H1 (cell line): ENCODE measurements at regions not wholly inside any gene's neighbourhood (a gene's known extent, or its start where the extent isn't known, plus 50 kb on each side); places are given as distances from the start of the nearest gene placed in this dataset.

Experiments used
- CTCF ChIA-PET: fragments of 300-600 bp; sonication (Branson Sonifier 250); formaldehyde crosslinking; loops from one replicate; lab custom pipeline; 2021; ENCODE audit not compliant: partially characterized antibody; lab: Charles Lee
- POLR2A ChIA-PET: fragments of 300-600 bp; sonication (Branson Sonifier 250); formaldehyde crosslinking; loops from one replicate; lab custom pipeline; 2021; ENCODE audit warnings: inconsistent platforms; ENCODE audit not compliant: partially characterized antibody; lab: Charles Lee
- DNase-seq, 2 experiments: peaks; one replicate each; pipeline versions ENCODE4 v3.0.0 to v3.0.0-alpha.2; 2010 to 2022; ENCODE audit warnings: low spot score in 2 of 2, low read depth in 1 of 2, mixed read lengths in 1 of 2
- FAIRE-seq: peaks from 2 replicates; lab custom pipeline; 2011; peaks lifted over from hg19 to GRCh38; lab: Jason Lieb, UNC
- H2AFZ ChIP-seq: 2 replicates; pipeline ENCODE4 v1.8.1; 2012; ENCODE audit warnings: low read length, inconsistent platforms
- H2AK5ac ChIP-seq: 2 replicates; pipeline ENCODE4 v1.6.1; 2013; ENCODE audit warnings: low read depth, low read length
- H2BK120ac ChIP-seq: replicated peaks from 2 replicates; pipeline ENCODE3; 2013; ENCODE audit warnings: low read depth, low read length, inconsistent platforms
- H2BK12ac ChIP-seq: 2 replicates; pipeline ENCODE4 v1.6.1; 2013; ENCODE audit warnings: low read depth, low read length
- H2BK15ac ChIP-seq: 2 replicates; pipeline ENCODE4 v1.6.1; 2013; ENCODE audit warnings: low read length
- H2BK20ac ChIP-seq: 2 replicates; pipeline ENCODE4 v1.6.1; 2013; ENCODE audit warnings: low read length
- H2BK5ac ChIP-seq: 2 replicates; pipeline ENCODE4 v1.6.1; 2013; ENCODE audit warnings: low read depth, low read length
- H3K14ac ChIP-seq: 2 replicates; pipeline ENCODE4 v1.6.1; 2013; ENCODE audit warnings: inconsistent platforms; ENCODE audit not compliant: insufficient read length
- H3K18ac ChIP-seq: 2 replicates; pipeline ENCODE4 v1.6.1; 2013; ENCODE audit warnings: low read length; ENCODE audit errors: extremely low read depth
- H3K23ac ChIP-seq: 2 replicates; pipeline ENCODE4 v1.6.1; 2013; ENCODE audit warnings: inconsistent platforms; ENCODE audit not compliant: insufficient read length
- H3K23me2 ChIP-seq: 2 replicates; pipeline ENCODE4 v1.6.1; 2013; ENCODE audit warnings: low read depth, low read length
- H3K27ac ChIP-seq: 2 replicates; pipeline ENCODE4 v1.6.1; 2011; ENCODE audit warnings: low read depth, low read length, inconsistent platforms
- H3K27me3 ChIP-seq, 4 experiments: replicated peaks in 1 of 4; 1 replicate in 1 of 4; 2 replicates in 3 of 4; pipeline versions ENCODE4 v1.6.1 to v1.8.1; 2011 to 2013; ENCODE audit warnings: low read length in 3 of 4, mild to moderate bottlenecking in 3 of 4, inconsistent platforms in 2 of 4, mixed read lengths in 2 of 4, moderate library complexity in 1 of 4; ENCODE audit not compliant: control insufficient read depth in 3 of 4, insufficient read depth in 3 of 4; ENCODE audit errors: extremely low read depth in 1 of 4
- H3K36me3 ChIP-seq, 4 experiments: 2 replicates each; pipeline versions ENCODE4 v1.6.1 to v1.8.1; 2011 to 2013; ENCODE audit warnings: mild to moderate bottlenecking in 4 of 4, low read length in 3 of 4, moderate library complexity in 2 of 4, control low read depth in 1 of 4, inconsistent platforms in 1 of 4; ENCODE audit not compliant: insufficient read depth in 4 of 4, control insufficient read depth in 2 of 4
- H3K4ac ChIP-seq: replicated peaks from 2 replicates; pipeline ENCODE3; 2013; ENCODE audit warnings: low read length, low read depth, mixed read lengths, inconsistent platforms; ENCODE audit not compliant: insufficient read length
- H3K4me1 ChIP-seq, 4 experiments: replicated peaks in 1 of 4; 1 replicate in 1 of 4; 2 replicates in 3 of 4; pipeline versions ENCODE4 v1.6.1 to v1.8.1; 2011 to 2013; ENCODE audit warnings: low read length in 3 of 4, inconsistent platforms in 2 of 4, mixed read lengths in 1 of 4; ENCODE audit not compliant: insufficient read depth in 4 of 4, control insufficient read depth in 3 of 4
- H3K4me2 ChIP-seq, 2 experiments: 2 replicates each; pipeline versions ENCODE4 v1.6.1 to v1.8.1; 2011 to 2013; ENCODE audit warnings: low read depth in 2 of 2, low read length in 2 of 2, control low read depth in 1 of 2, inconsistent platforms in 1 of 2, mild to moderate bottlenecking in 1 of 2; ENCODE audit not compliant: insufficient read depth in 1 of 2
- H3K4me3 ChIP-seq, 4 experiments: fragments of 200-600, 300-600 bp in 1 of 4; sonication (generic), shearing (Covaris generic), sonication (Bioruptor Twin) in 1 of 4; 2 replicates each; pipeline versions ENCODE4 v1.5.1 to v1.8.1; 2011 to 2016; ENCODE audit warnings: low read length in 4 of 4, low read depth in 3 of 4, control low read depth in 2 of 4, inconsistent platforms in 2 of 4, mild to moderate bottlenecking in 2 of 4, mixed read lengths in 1 of 4, moderate library complexity in 1 of 4; ENCODE audit not compliant: insufficient read depth in 2 of 4; ENCODE audit errors: extremely low read depth in 1 of 4
- H3K56ac ChIP-seq: replicated peaks from 2 replicates; pipeline ENCODE3; 2013; ENCODE audit warnings: low read depth, mild to moderate bottlenecking, mixed read lengths, low read length, inconsistent platforms; ENCODE audit not compliant: insufficient read length
- H3K79me1 ChIP-seq: 2 replicates; pipeline ENCODE4 v1.6.1; 2013; ENCODE audit warnings: low read depth, low read length, control low read depth
- H3K79me2 ChIP-seq, 2 experiments: 2 replicates each; pipeline versions ENCODE4 v1.6.1 to v1.8.1; 2012 to 2013; ENCODE audit warnings: low read length in 2 of 2, mild to moderate bottlenecking in 2 of 2, inconsistent platforms in 1 of 2; ENCODE audit not compliant: insufficient read depth in 2 of 2, control insufficient read depth in 1 of 2
- H3K9ac ChIP-seq, 4 experiments: replicated peaks in 1 of 4; 1 replicate in 1 of 4; 2 replicates in 3 of 4; pipeline versions ENCODE4 v1.6.1 to v1.8.1; 2011 to 2013; ENCODE audit warnings: low read depth in 3 of 4, low read length in 3 of 4, control low read depth in 2 of 4, mild to moderate bottlenecking in 2 of 4, moderate library complexity in 2 of 4, inconsistent platforms in 1 of 4; ENCODE audit errors: extremely low read depth in 1 of 4
- H3K9me3 ChIP-seq, 2 experiments: 2 replicates each; pipeline versions ENCODE4 v1.6.1 to v1.8.1; 2012 to 2013; ENCODE audit warnings: mild to moderate bottlenecking in 2 of 2, moderate library complexity in 2 of 2, control low read depth in 1 of 2, inconsistent platforms in 1 of 2, low read depth in 1 of 2, low read length in 1 of 2, mixed read lengths in 1 of 2; ENCODE audit not compliant: insufficient read depth in 2 of 2
- H4K20me1 ChIP-seq, 2 experiments: replicated peaks in 1 of 2; 2 replicates each; pipeline versions ENCODE3 to v1.8.1; 2011 to 2013; ENCODE audit warnings: inconsistent platforms in 2 of 2, low read length in 2 of 2, mild to moderate bottlenecking in 1 of 2; ENCODE audit not compliant: insufficient read depth in 2 of 2, control insufficient read depth in 1 of 2
- H4K5ac ChIP-seq: 2 replicates; pipeline ENCODE4 v1.6.1; 2013; ENCODE audit warnings: low read length, low read depth, mixed read lengths, inconsistent platforms; ENCODE audit not compliant: insufficient read length
- H4K8ac ChIP-seq: 2 replicates; pipeline ENCODE4 v1.8.0; 2013; ENCODE audit warnings: mild to moderate bottlenecking, moderate library complexity, low read length, inconsistent platforms; ENCODE audit not compliant: insufficient read depth; ENCODE audit errors: extremely low read depth
- H4K91ac ChIP-seq: replicated peaks from 2 replicates; pipeline ENCODE3; 2013; ENCODE audit warnings: low read length, mixed read lengths, inconsistent platforms; ENCODE audit not compliant: insufficient read length
- ASH2L ChIP-seq: fragments of 200-600, 300-600 bp; sonication (generic); IDR thresholded peaks from one replicate; pipeline ENCODE4 v1.7.1; 2017; ENCODE audit warnings: low read length
- CBX5 ChIP-seq: fragments of 300-800, 300-1000 bp; sonication (generic); IDR thresholded peaks from 2 replicates; pipeline ENCODE4 v1.7.1; 2016; ENCODE audit warnings: antibody characterized with exemption, low read length, low read depth
- CEBPB ChIP-seq: IDR thresholded peaks from 2 replicates; pipeline ENCODE4 v1.6.1; 2012; ENCODE audit warnings: low read depth, low read length
- CHD2 ChIP-seq: IDR thresholded peaks from 2 replicates; pipeline ENCODE4 v1.6.1; 2012; ENCODE audit warnings: low read length, improper control_type of control experiment
- CTCF ChIP-seq, 3 experiments: IDR thresholded peaks; 1 replicate in 2 of 3; 2 replicates in 1 of 3; pipeline versions ENCODE4 v1.5.1 to v1.6.1; 2011; ENCODE audit warnings: low read length in 3 of 3, mild to moderate bottlenecking in 3 of 3, inconsistent platforms in 2 of 3, low read depth in 1 of 3, moderate library complexity in 1 of 3; ENCODE audit not compliant: insufficient read depth in 1 of 3; ENCODE audit errors: control extremely low read depth in 1 of 3
- E2F6 ChIP-seq: IDR thresholded peaks from 2 replicates; pipeline ENCODE4 v1.6.1; 2012; ENCODE audit warnings: inconsistent platforms
- EP300 ChIP-seq, 2 experiments: IDR thresholded peaks; 1 replicate in 1 of 2; 2 replicates in 1 of 2; pipeline ENCODE4 v1.6.1; 2011 to 2012; ENCODE audit warnings: low read depth in 2 of 2, low read length in 2 of 2, mild to moderate bottlenecking in 2 of 2, borderline replicate concordance in 1 of 2, inconsistent platforms in 1 of 2, moderate library complexity in 1 of 2
- POLR2AphosphoS5 ChIP-seq: IDR thresholded peaks from 2 replicates; pipeline ENCODE4 v1.6.1; 2011; ENCODE audit warnings: low read depth, low read length
- SP1 ChIP-seq: IDR thresholded peaks from 2 replicates; pipeline ENCODE4 v1.6.1; 2011; ENCODE audit warnings: low read depth, low read length
- SP4 ChIP-seq: IDR thresholded peaks from 2 replicates; pipeline ENCODE4 v1.6.1; 2012; ENCODE audit warnings: low read length, inconsistent platforms
- SRF ChIP-seq: IDR thresholded peaks from 2 replicates; pipeline ENCODE4 v1.6.1; 2011; ENCODE audit warnings: mild to moderate bottlenecking, low read depth, low read length, moderate library complexity
- SUZ12 ChIP-seq: fragments of 200-600 bp; sonication (generic); IDR thresholded peaks from 2 replicates; pipeline ENCODE4 v1.6.1; 2012; ENCODE audit warnings: mild to moderate bottlenecking, inconsistent platforms, low read length, moderate library complexity, mixed read lengths
- WGBS, 2 experiments: shearing (Covaris generic) in 1 of 2; methylation state at CpG; one replicate each; pipeline versions ENCODE4 v1.1.6 to v1.1.7; 2013 to 2015; ENCODE audit warnings: low lambda C conversion rate in 2 of 2, mixed read lengths in 2 of 2, inconsistent platforms in 1 of 2, low coverage in 1 of 2, missing lambda C conversion rate in 1 of 2; ENCODE audit not compliant: insufficient replicate concordance in 2 of 2, insufficient coverage in 1 of 2, insufficient read length in 1 of 2; ENCODE audit errors: extremely low coverage in 1 of 2, missing lambda C conversion rate in 1 of 2; 5-methylcytosine and 5-hydroxymethylcytosine counted together

DNA sequence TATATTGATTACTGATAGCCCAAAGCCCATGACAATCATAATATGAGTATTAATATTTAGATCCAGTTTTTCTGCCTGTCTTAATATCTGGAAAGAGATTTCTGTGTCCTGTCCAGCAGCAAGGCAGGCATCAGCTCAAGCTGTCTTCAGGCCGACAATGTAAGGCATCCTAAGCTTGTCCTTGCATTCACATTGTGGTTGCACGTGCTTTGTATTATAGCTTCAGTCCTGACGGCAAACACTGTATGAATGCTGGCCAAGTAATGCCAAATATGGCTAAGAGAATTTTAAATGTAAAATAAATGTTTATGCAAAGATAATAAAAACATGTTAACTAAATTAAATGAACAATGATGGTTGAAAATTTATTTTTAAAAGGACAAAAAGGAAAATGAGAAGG lies 255.7 kb upstream of the RPS6KA3 start:
- H3K4me2 ChIP-seq, result no peak overlapping the region
- H4K20me1 ChIP-seq, result no peaks in the 10 kb centered on the region
- H2BK5ac ChIP-seq, result no peak overlapping the region
- no peak overlapping the region for H4K91ac ChIP-seq
- no peak for DNase-seq
- no peak overlapping the region for H4K5ac ChIP-seq
- no peaks in the 10 kb centered on the region for H3K36me3 ChIP-seq
- H3K9me3 ChIP-seq, result no peaks in the 10 kb centered on the region
- ChIA-PET CTCF (interaction anchor here (1.2 to 2.4 kb wide), 2 partner anchors 8 to 270 kb away, joined by 3 to 6 read pairs; no protein-coding TSS in a partner anchor), POLR2A (no interaction called here)
- H2BK12ac ChIP-seq, result no peak overlapping the region
- FAIRE-seq, result no peak
- no peak overlapping the region for H3K9ac ChIP-seq
- H3K79me1 ChIP-seq, result no peaks in the 10 kb centered on the region
- H3K4ac ChIP-seq, result no peak overlapping the region
- no peaks in the 10 kb centered on the region for H3K79me2 ChIP-seq
- H2BK15ac ChIP-seq, result no peak overlapping the region
- no peaks in the 10 kb centered on the region for H3K4me1 ChIP-seq
- H3K23ac ChIP-seq, result no peak overlapping the region
- no peak overlapping the region for H3K18ac ChIP-seq
- H2BK20ac ChIP-seq, result no peak overlapping the region
- no peak overlapping the region for H2AFZ ChIP-seq
- no peaks in the 10 kb centered on the region for H3K27me3 ChIP-seq
- H3K4me3 ChIP-seq, result no peak overlapping the region
- H3K14ac ChIP-seq, result no peak overlapping the region
- no peak overlapping the region for H2BK120ac ChIP-seq
- no peak overlapping the region for H3K27ac ChIP-seq
- no peak overlapping the region for H2AK5ac ChIP-seq
- no peak overlapping the region for H4K8ac ChIP-seq
- WGBS, 2 experiments, result 88% methylated on average over 3 of the region's 3 CpGs; no CpG with 5 or more reads in 1 of the 2 experiments
- H3K56ac ChIP-seq, result no peak overlapping the region
- no peaks in the 10 kb centered on the region for H3K23me2 ChIP-seq
- TF ChIP-seq CHD2 (no peak), CEBPB (no peak), CBX5 (no peak), SUZ12 (no peak), POLR2AphosphoS5 (no peak), CTCF (IDR thresholded peaks at IDR 0.05; ENCODE audit: control extremely low read depth in 1 of 3, insufficient read depth in 1 of 3, low read depth in 1 of 3, low read length in 3 of 3) (no peak), SRF (no peak), ASH2L (no peak), EP300 (IDR thresholded peaks at IDR 0.05; ENCODE audit: borderline replicate concordance in 1 of 2, low read depth in 2 of 2, low read length in 2 of 2) (no peak), E2F6 (no peak), SP4 (no peak), SP1 (no peak)
